DND-41 (cell line): ENCODE measurements at regions not wholly inside any gene's neighbourhood (a gene's known extent, or its start where the extent isn't known, plus 50 kb on each side); places are given as distances from the start of the nearest gene placed in this dataset.

Source experiments
- ATAC-seq: fragments of 200-7000 bp; cut with Tn5 transposase; 3 replicates; pipeline ENCODE4 v1.9.1; 2021; ENCODE audit warnings: low read depth; ENCODE audit not compliant: insufficient read depth
- DNase-seq: peaks from one replicate; pipeline ENCODE4 v3.0.0-alpha.2; 2020
- H2AFZ ChIP-seq: 2 replicates; pipeline ENCODE4 v1.6.0; 2012; ENCODE audit warnings: low read depth, low read length
- H3K27ac ChIP-seq: 2 replicates; pipeline ENCODE4 v1.5.1; 2012; ENCODE audit warnings: low read length, inconsistent platforms
- H3K27me3 ChIP-seq: fragments of 200-600 bp; sonication (generic); 2 replicates; pipeline ENCODE4 v1.6.0; 2012; ENCODE audit warnings: low read length, mild to moderate bottlenecking, inconsistent platforms; ENCODE audit not compliant: insufficient read depth, poor library complexity
- H3K36me3 ChIP-seq: 2 replicates; pipeline ENCODE4 v1.5.1; 2012; ENCODE audit warnings: low read length, inconsistent platforms; ENCODE audit not compliant: insufficient read depth
- H3K4me1 ChIP-seq: 2 replicates; pipeline ENCODE4 v1.5.1; 2012; ENCODE audit warnings: mild to moderate bottlenecking, low read length; ENCODE audit not compliant: insufficient read depth
- H3K4me2 ChIP-seq: 2 replicates; pipeline ENCODE4 v1.6.0; 2012; ENCODE audit warnings: mild to moderate bottlenecking, moderate library complexity, low read length, inconsistent platforms; ENCODE audit not compliant: insufficient read depth
- H3K4me3 ChIP-seq, 2 experiments: fragments of 200-600 bp in 1 of 2; shearing (Covaris generic) in 1 of 2; 2 replicates each; pipeline ENCODE4 v1.5.1; 2012 to 2016; ENCODE audit warnings: inconsistent platforms in 2 of 2, low read length in 2 of 2, mild to moderate bottlenecking in 2 of 2, low read depth in 1 of 2, moderate library complexity in 1 of 2
- H3K79me2 ChIP-seq: 2 replicates; pipeline ENCODE4 v1.6.0; 2012; ENCODE audit warnings: low read length, inconsistent platforms; ENCODE audit not compliant: insufficient read depth
- H3K9ac ChIP-seq: 2 replicates; pipeline ENCODE4 v1.6.0; 2012; ENCODE audit warnings: low read depth, mild to moderate bottlenecking, inconsistent platforms, low read length, moderate library complexity
- H3K9me3 ChIP-seq: 2 replicates; pipeline ENCODE4 v1.5.1; 2012; ENCODE audit warnings: low read length, moderate library complexity, mild to moderate bottlenecking, inconsistent platforms; ENCODE audit not compliant: insufficient read depth, severe bottlenecking
- H4K20me1 ChIP-seq: 2 replicates; pipeline ENCODE4 v1.6.0; 2012; ENCODE audit warnings: low read length; ENCODE audit not compliant: insufficient read depth
- CTCF ChIP-seq: IDR thresholded peaks from 2 replicates; pipeline ENCODE4 v1.5.1; 2012; ENCODE audit warnings: borderline replicate concordance, low read length, moderate library complexity, mild to moderate bottlenecking; ENCODE audit not compliant: poor library complexity, severe bottlenecking; ENCODE audit errors: extremely low read depth
- EZH2 ChIP-seq: IDR thresholded peaks from 3 replicates; pipeline ENCODE4 v1.6.1; 2012; ENCODE audit warnings: borderline replicate concordance, low read depth, mild to moderate bottlenecking, moderate library complexity, low read length, inconsistent platforms; ENCODE audit not compliant: severe bottlenecking

- H3K27ac ChIP-seq = no peak overlapping the region
- H3K4me1 ChIP-seq = no peaks in the 10 kb centered on the region
- no peaks in the 10 kb centered on the region for H3K27me3 ChIP-seq
- no peaks in the 10 kb centered on the region for H3K9me3 ChIP-seq
- no peak overlapping the region for H3K4me3 ChIP-seq
- no peak overlapping the region for H3K4me2 ChIP-seq
- no peaks in the 10 kb centered on the region for H3K36me3 ChIP-seq
- no peak overlapping the region for H3K9ac ChIP-seq
- no peak for ATAC-seq
- DNase-seq = no peak
- no peaks in the 10 kb centered on the region for H3K79me2 ChIP-seq
- H2AFZ ChIP-seq = no peak overlapping the region
- no peaks in the 10 kb centered on the region for H4K20me1 ChIP-seq
- TF ChIP-seq CTCF (no peak), EZH2 (no peak)
Measured at GRCh38 chr2:150266931-150267330, 220.5 kb downstream of the RND3 start.

GRCh38 chr2:150264442-150264841 is 223.0 kb downstream of the RND3 start:
- H3K27ac ChIP-seq = no peak overlapping the region
- no peak overlapping the region for H3K9ac ChIP-seq
- H3K9me3 ChIP-seq = no peaks in the 10 kb centered on the region
- ATAC-seq (no peak), DNase-seq (no peak)
- no peaks in the 10 kb centered on the region for H3K79me2 ChIP-seq
- H3K36me3 ChIP-seq = no peaks in the 10 kb centered on the region
- no peak overlapping the region for H2AFZ ChIP-seq
- no peaks in the 10 kb centered on the region for H4K20me1 ChIP-seq
- H3K27me3 ChIP-seq = no peaks in the 10 kb centered on the region
- TF ChIP-seq EZH2 (no peak), CTCF (no peak)
- no peak overlapping the region for H3K4me2 ChIP-seq
- H3K4me1 ChIP-seq = no peaks in the 10 kb centered on the region
- no peak overlapping the region for H3K4me3 ChIP-seq

- Histone ChIP-seq H3K9me3 (no peaks in the 10 kb centered on the region), H3K79me2 (no peaks in the 10 kb centered on the region), H3K4me3 (no peak overlapping the region), H3K27ac (no peak overlapping the region), H3K4me1 (no peaks in the 10 kb centered on the region), H2AFZ (no peak overlapping the region), H4K20me1 (no peaks in the 10 kb centered on the region), H3K27me3 (no peaks in the 10 kb centered on the region), H3K9ac (no peak overlapping the region), H3K36me3 (no peaks in the 10 kb centered on the region), H3K4me2 (no peak overlapping the region)
- ATAC-seq (no peak), DNase-seq (no peak)
- TF ChIP-seq EZH2 (no peak), CTCF (no peak)
Measured at GRCh38 chr2:150261691-150262090, 225.8 kb downstream of the RND3 start.

GRCh38 chr2:150260636-150261035 is 226.8 kb downstream of the RND3 start:
- H2AFZ ChIP-seq = no peak overlapping the region; the same call in 1 of the 2 replicates
- H3K27ac ChIP-seq = no peak overlapping the region
- no peak overlapping the region for H3K9ac ChIP-seq
- TF ChIP-seq CTCF (no peak), EZH2 (no peak)
- no peaks in the 10 kb centered on the region for H3K4me1 ChIP-seq
- no peaks in the 10 kb centered on the region for H3K79me2 ChIP-seq
- H3K9me3 ChIP-seq = no peaks in the 10 kb centered on the region
- H3K36me3 ChIP-seq = no peaks in the 10 kb centered on the region
- no peak overlapping the region for H3K4me3 ChIP-seq
- H3K27me3 ChIP-seq = no peaks in the 10 kb centered on the region
- no peaks in the 10 kb centered on the region for H4K20me1 ChIP-seq
- no peak overlapping the region for H3K4me2 ChIP-seq
- ATAC-seq (no peak), DNase-seq (no peak)
